OCI-LY7 (cell line): ENCODE measurements at regions not wholly inside any gene's neighbourhood (a gene's known extent, or its start where the extent isn't known, plus 50 kb on each side); places are given as distances from the start of the nearest gene placed in this dataset.

ENCODE experiments used
- BruUV-seq: library from RNA; stranded (reverse); fragments of 400-500 nt; replicated peaks from 2 replicates; lab custom pipeline; 2021; lab: Mats Ljungman, UMichigan
- CTCF ChIA-PET: fragments of 300-600 bp; sonication (Branson Sonifier 250); formaldehyde crosslinking; loops from one replicate; lab custom pipeline; 2022; ENCODE audit warnings: antibody characterized with exemption; ENCODE audit not compliant: unreplicated experiment; lab: Charles Lee
- POLR2A ChIA-PET: fragments of 300-600 bp; sonication (Branson Sonifier 250); formaldehyde crosslinking; loops from one replicate; lab custom pipeline; 2022; ENCODE audit warnings: antibody characterized with exemption; lab: Charles Lee
- DNase-seq: peaks from one replicate; pipeline ENCODE4 v3.0.0-alpha.2; 2015; ENCODE audit warnings: low spot score
- H2AFZ ChIP-seq: fragments of 200-600 bp; sonication (generic), shearing (Covaris generic); 2 replicates; pipeline ENCODE4 v1.6.1; 2014; ENCODE audit warnings: mild to moderate bottlenecking, antibody characterized with exemption, low read length, moderate library complexity
- H3K27ac ChIP-seq: fragments of 200-600 bp; sonication (generic); 2 replicates; pipeline ENCODE4 v1.5.1; 2014; ENCODE audit warnings: mixed run types, low read depth, mild to moderate bottlenecking, moderate library complexity, low read length, inconsistent platforms; ENCODE audit not compliant: poor library complexity, severe bottlenecking
- H3K36me3 ChIP-seq: fragments of 200-600 bp; sonication (generic); 2 replicates; pipeline ENCODE4 v1.6.1; 2014; ENCODE audit warnings: mild to moderate bottlenecking, antibody characterized with exemption, low read length, moderate library complexity, mixed read lengths; ENCODE audit not compliant: insufficient read depth
- H3K4me1 ChIP-seq: fragments of 200-600 bp; sonication (generic); 2 replicates; pipeline ENCODE4 v1.5.1; 2014; ENCODE audit warnings: mild to moderate bottlenecking, low read length; ENCODE audit not compliant: insufficient read depth, poor library complexity, severe bottlenecking
- H3K4me2 ChIP-seq: fragments of 200-600 bp; sonication (generic); 2 replicates; pipeline ENCODE4 v1.6.1; 2014; ENCODE audit warnings: mild to moderate bottlenecking, low read length
- H3K4me3 ChIP-seq: fragments of 200-600 bp; sonication (generic); 2 replicates; pipeline ENCODE4 v1.5.1; 2014; ENCODE audit warnings: mild to moderate bottlenecking, low read depth, low read length; ENCODE audit not compliant: poor library complexity, severe bottlenecking
- H3K79me2 ChIP-seq: fragments of 200-600 bp; sonication (generic); 2 replicates; pipeline ENCODE4 v1.6.1; 2016; ENCODE audit warnings: low read depth, mild to moderate bottlenecking, low read length, moderate library complexity, mixed read lengths; ENCODE audit not compliant: insufficient read depth
- H3K9me2 ChIP-seq: fragments of 200-600 bp; sonication (generic); 2 replicates; pipeline ENCODE4 v1.6.1; 2016; ENCODE audit warnings: mild to moderate bottlenecking, low read length, mixed read lengths; ENCODE audit not compliant: insufficient read depth
- H3K9me3 ChIP-seq: fragments of 200-600 bp; sonication (generic); 2 replicates; pipeline ENCODE4 v1.6.1; 2014; ENCODE audit warnings: mild to moderate bottlenecking, mixed run types, low read length, mixed read lengths
- H4K20me1 ChIP-seq: fragments of 200-600 bp; sonication (generic); 2 replicates; pipeline ENCODE4 v1.6.1; 2014; ENCODE audit warnings: mild to moderate bottlenecking, antibody characterized with exemption, low read length, moderate library complexity, mixed read lengths; ENCODE audit not compliant: insufficient read depth
- CTCF ChIP-seq: fragments of 200-600 bp; sonication (generic); conservative IDR thresholded peaks from 2 replicates; pipeline ENCODE4 v1.5.1; 2014; ENCODE audit warnings: mild to moderate bottlenecking, antibody characterized with exemption, low read length, moderate library complexity, mixed read lengths
- EZH2phosphoT487 ChIP-seq: fragments of 200-600 bp; sonication (generic); IDR thresholded peaks from 2 replicates; pipeline ENCODE4 v1.6.1; 2018; ENCODE audit warnings: low read depth, borderline replicate concordance, mild to moderate bottlenecking, mixed run types, antibody characterized with exemption, low read length, moderate library complexity, mixed read lengths
- intact Hi-C: fragments of 100-400 bp; cut with micrococcal nuclease; formaldehyde crosslinking; loops from one replicate; pipeline ENCODE4 v1.10.0; 2022; ENCODE audit not compliant: unreplicated experiment

DNA sequence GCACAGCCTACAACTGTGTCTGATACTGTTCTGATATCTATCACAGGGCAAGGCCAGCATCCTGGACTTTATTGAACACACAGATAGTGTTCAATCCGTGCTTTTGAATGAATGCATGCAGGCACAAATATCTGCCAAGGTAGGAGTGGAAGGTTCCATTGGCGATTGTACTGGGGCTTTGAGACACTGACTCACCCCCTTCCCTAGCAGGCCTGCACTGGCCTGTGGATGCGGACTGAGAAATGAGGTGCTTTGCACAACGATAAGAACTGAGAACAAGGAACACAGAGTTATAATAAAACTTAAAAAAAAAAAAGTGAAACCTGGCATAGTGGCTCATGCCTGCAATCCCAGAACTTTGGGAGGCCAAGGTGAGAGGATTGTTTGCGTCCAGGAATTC lies 62.4 kb upstream of the NGF start:
- ChIA-PET POLR2A (interaction anchor here (0.6 kb wide), 1 partner anchor 13 kb away, joined by 3 read pairs; no protein-coding TSS in a partner anchor), CTCF (no interaction called here)
- H3K9me3 ChIP-seq = no peaks in the 10 kb centered on the region
- no peaks in the 10 kb centered on the region for H3K4me1 ChIP-seq
- no peaks in the 10 kb centered on the region for H3K36me3 ChIP-seq
- no peak overlapping the region for H2AFZ ChIP-seq
- H3K4me2 ChIP-seq = no peak overlapping the region
- H3K9me2 ChIP-seq = no peaks in the 10 kb centered on the region
- DNase-seq = no peak
- H4K20me1 ChIP-seq = no peaks in the 10 kb centered on the region
- no peak overlapping the region for H3K4me3 ChIP-seq
- H3K79me2 ChIP-seq = no peaks in the 10 kb centered on the region
- H3K27ac ChIP-seq = no peak overlapping the region
- TF ChIP-seq CTCF (no peak), EZH2phosphoT487 (no peak)
- intact Hi-C loops = no loop called here
- BruUV-seq = no TSS peak

DNA sequence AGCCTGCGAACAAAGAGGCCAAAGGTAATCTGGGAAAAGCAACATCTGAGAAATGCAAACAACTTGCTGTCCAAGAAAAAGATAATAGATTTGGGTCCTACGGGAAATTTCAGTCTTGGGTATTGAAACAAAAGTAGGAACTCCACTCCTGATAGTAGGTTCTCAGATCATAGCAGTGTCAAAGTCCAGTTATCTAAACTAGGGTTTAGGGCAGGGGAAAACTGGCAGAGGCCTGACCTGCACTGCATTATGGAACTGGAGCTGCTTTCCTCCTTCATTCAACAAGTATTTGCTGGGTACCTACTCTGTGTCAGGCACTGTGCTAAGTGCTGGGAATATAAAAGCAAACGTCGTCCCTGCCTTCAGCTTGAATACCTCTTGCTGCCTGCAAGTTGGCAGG lies 60.7 kb upstream of the NGF start:
- no peak for DNase-seq
- no peaks in the 10 kb centered on the region for H3K9me3 ChIP-seq
- intact Hi-C loops = no loop called here
- BruUV-seq = no TSS peak
- ChIA-PET POLR2A (no interaction called here), CTCF (no interaction called here)
- no peaks in the 10 kb centered on the region for H3K4me1 ChIP-seq
- TF ChIP-seq EZH2phosphoT487 (no peak), CTCF (no peak)
- H3K79me2 ChIP-seq = no peaks in the 10 kb centered on the region
- no peaks in the 10 kb centered on the region for H3K9me2 ChIP-seq
- H3K4me2 ChIP-seq = no peak overlapping the region
- no peaks in the 10 kb centered on the region for H4K20me1 ChIP-seq
- H3K27ac ChIP-seq = no peak overlapping the region
- no peak overlapping the region for H3K4me3 ChIP-seq
- no peaks in the 10 kb centered on the region for H3K36me3 ChIP-seq
- no peak overlapping the region for H2AFZ ChIP-seq
